GM19438 (cell line): ENCODE measurements at regions not wholly inside any gene's neighbourhood (a gene's known extent, or its start where the extent isn't known, plus 50 kb on each side); places are given as distances from the start of the nearest gene placed in this dataset.
"Not testable (repeated sequence)": the region's sequence is repeated elsewhere in the genome, so short reads cannot be mapped to it uniquely, and the experiment has no call there.

ENCODE experiments used
- ATAC-seq: cut with Tn5 transposase; IDR thresholded peaks from one replicate; pipeline ENCODE4 v1.9.1; 2021; ENCODE audit warnings: low read depth; ENCODE audit not compliant: unreplicated experiment

GRCh38 chr15:96183867-96184266 is 146.6 kb upstream of the NR2F2 start:
- ATAC-seq = no peak

- no peak for ATAC-seq
Observed at GRCh38 chr15:96184297-96184696, 146.2 kb upstream of the NR2F2 start.

- ATAC-seq = no peak
Observed at GRCh38 chr15:96186105-96186504, 144.4 kb upstream of the NR2F2 start.

GRCh38 chr15:96187341-96188305 is 142.9 kb upstream of the NR2F2 start:
- ATAC-seq = no peak

- no peak for ATAC-seq
Observed at GRCh38 chr15:96197721-96198120, 132.8 kb upstream of the NR2F2 start.

- no peak for ATAC-seq
Observed at GRCh38 chr15:96199111-96199510, 131.4 kb upstream of the NR2F2 start.

GRCh38 chr15:96200357-96200967 is 130.0 kb upstream of the NR2F2 start:
- no peak for ATAC-seq

- ATAC-seq = no peak
Observed at GRCh38 chr15:96201696-96202095, 128.8 kb upstream of the NR2F2 start.

- ATAC-seq = not testable (repeated sequence)
Observed at GRCh38 chr15:96205588-96205987, 124.9 kb upstream of the NR2F2 start.

GRCh38 chr15:96207377-96208006 is 123.0 kb upstream of the NR2F2 start:
- no peak for ATAC-seq

GRCh38 chr15:96209285-96209735 is 121.2 kb upstream of the NR2F2 start:
- no peak for ATAC-seq

GRCh38 chr15:96213045-96213444 is 117.5 kb upstream of the NR2F2 start:
- ATAC-seq = no peak

- no peak for ATAC-seq
Observed at GRCh38 chr15:96213896-96214295, 116.6 kb upstream of the NR2F2 start.

GRCh38 chr15:96216481-96216880 is 114.0 kb upstream of the NR2F2 start:
- not testable (repeated sequence) for ATAC-seq

GRCh38 chr15:96217983-96218382 is 112.5 kb upstream of the NR2F2 start:
- ATAC-seq = no peak

- no peak for ATAC-seq
Observed at GRCh38 chr15:96218623-96219455, 111.7 kb upstream of the NR2F2 start.

GRCh38 chr15:96219681-96220080 is 110.8 kb upstream of the NR2F2 start:
- no peak for ATAC-seq

GRCh38 chr15:96220657-96221056 is 109.8 kb upstream of the NR2F2 start:
- no peak for ATAC-seq

GRCh38 chr15:96222981-96223380 is 107.5 kb upstream of the NR2F2 start:
- ATAC-seq = no peak

GRCh38 chr15:96223939-96224338 is 106.6 kb upstream of the NR2F2 start:
- ATAC-seq = no peak
